Amniotic epithelial cell (primary cell): ENCODE measurements at regions not wholly inside any gene's neighbourhood (a gene's known extent, or its start where the extent isn't known, plus 50 kb on each side); places are given as distances from the start of the nearest gene placed in this dataset.

Source experiments
- DNase-seq: peaks from one replicate; pipeline ENCODE4 v3.0.0-alpha.2; 2010; ENCODE audit warnings: low read depth

DNA sequence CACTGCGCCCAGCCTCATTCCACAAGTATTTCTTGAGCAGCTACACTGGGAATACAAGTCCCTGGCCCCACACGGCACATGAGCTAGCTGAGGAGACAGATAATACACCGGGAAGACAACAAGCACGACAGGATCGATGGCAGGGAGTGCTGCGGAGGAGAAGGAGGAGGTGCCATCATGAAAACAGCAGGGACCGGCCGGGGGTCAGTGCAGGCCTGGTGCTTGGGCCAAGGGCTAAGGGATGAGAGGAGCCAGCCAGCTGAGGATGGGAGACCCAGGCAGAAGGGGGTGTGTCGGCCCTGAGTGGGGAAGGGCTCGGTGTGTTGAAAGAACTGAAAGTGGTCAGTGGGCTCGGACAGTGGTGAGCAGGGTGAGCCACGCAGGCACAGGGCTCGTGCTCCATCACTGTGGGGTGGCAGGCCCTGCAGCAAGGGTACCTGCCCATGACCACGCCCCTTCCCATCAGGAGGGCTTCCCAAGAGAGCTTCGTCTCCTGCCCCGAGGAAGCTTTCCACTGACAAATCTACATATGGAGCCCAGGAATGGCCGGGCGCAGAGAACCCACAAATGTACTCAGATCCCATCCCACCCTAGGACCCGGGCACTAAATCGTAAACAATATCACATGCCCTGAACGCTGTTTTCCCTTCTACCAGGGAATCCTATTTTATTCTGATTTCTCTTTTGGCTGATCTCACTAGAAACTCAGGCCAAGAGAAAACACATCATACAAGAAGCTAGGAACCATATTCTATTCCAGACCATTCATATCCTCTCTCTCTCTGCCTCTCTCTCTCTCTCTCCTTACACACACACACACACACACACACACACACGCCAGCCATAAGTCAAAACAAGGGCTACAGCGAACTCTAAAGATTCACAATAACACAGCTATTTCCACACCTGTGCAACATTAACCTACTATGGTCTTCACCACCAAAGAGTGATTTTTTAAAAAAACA is 50.7 kb upstream of the TNRC6C start:
- DNase-seq: no peak

DNA sequence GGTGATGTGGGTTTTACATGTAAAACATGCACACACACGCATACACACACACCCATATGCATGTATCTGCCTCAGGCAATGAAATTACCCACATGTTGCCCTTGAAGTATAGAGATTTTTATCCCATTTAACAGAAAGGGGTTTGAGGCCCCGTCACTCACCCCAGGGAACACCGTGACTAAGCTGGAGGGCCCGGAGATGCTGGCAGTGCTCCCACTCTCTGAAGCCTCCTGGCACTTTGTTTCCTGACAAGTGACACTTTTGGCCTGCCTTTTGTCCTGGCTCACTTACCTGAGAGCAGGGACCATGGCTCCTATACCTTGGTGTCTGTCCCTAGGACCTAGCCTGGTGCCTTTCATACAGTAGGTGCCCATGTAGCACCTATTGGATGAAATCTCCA is 50.0 kb upstream of the TNRC6C start:
- no peak for DNase-seq
